Amygdala (tissue), 56 donors: ENCODE measurements at regions not wholly inside any gene's neighbourhood (a gene's known extent, or its start where the extent isn't known, plus 50 kb on each side); places are given as distances from the start of the nearest gene placed in this dataset.

Experiments used
- DNase-seq, 56 donors: peaks; one replicate each; lab custom pipeline; 2025; lab: John Stamatoyannopoulos, UW

DNA sequence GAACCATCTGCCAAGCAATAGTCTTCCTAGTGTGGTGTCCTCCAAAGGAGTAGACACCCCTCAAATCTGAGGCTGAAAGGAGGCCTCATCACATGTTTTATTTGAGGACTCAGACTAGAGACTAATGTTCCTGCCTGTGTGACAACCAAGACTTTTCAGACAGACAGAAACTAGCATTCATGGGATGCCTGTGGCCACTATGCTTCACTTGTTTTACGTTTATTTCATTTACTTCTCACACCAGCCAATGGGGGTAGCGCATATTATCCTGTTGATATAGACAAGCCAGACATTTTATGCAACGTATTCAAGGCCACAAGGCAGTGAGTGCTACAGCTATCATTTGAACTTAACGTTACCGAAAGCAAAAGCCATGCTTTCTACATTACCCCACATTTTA is 391.7 kb upstream of the HTR2A start:
- DNase-seq: no peak

DNA sequence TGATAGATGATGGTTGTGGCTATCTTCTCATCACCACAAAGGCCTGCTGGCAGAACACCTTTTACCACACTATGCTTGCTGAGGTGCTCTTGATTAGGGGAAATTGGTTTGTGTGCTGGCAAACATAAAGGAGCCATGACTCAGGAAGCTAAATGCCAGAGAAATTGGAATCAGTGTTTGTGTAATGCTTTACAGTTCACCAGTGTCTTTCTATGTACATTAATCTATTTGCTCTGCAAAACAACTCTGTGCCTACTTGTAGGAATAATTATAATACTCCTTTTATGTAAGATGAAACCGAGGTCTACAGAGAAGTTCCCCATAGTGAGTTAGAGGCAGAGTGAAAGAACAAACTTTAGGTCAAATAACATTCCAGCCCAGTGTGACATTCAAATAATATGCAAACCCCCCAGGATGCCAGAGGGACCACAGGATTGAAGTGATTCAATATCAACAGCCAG is 390.5 kb upstream of the HTR2A start:
- DNase-seq: no peak

DNA sequence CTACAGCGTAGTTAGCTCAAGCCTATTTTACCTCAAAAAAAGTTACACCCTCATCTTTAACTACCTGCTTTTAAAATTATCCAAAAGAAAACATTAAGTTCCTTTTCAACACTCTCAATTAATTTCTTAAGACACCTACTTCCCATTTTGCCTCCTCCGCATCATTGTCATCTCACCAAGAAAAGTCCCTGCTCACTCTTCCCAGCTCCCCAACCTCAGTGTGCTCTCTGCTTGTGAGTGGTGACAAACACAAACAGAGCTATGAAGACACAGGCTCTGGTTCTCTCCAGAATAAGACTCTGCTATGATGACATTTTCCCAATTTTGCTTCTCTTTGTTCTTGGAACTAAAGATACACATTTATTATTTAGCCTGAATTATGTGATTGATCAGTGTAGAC is 385.1 kb upstream of the HTR2A start:
- DNase-seq: no peak

DNA sequence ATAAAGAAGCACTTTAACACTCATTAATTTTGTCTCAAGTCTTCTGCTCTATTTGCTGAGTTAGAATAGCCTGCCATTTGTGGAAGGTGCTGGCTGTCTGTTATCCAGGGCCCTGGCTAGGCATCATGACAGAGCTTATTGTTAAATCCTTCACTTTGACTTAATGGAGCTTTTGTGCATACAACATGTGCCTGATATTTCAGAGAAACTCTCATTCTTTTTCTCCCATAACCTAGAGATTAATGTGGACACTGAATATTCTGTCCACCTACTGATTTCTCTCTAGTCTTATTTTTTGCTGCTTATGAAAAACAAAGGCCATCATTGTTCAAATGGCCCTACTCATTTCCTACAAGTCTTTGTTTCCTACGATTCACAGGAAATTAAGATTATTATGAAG is 383.1 kb upstream of the HTR2A start:
- DNase-seq: no peak

DNA sequence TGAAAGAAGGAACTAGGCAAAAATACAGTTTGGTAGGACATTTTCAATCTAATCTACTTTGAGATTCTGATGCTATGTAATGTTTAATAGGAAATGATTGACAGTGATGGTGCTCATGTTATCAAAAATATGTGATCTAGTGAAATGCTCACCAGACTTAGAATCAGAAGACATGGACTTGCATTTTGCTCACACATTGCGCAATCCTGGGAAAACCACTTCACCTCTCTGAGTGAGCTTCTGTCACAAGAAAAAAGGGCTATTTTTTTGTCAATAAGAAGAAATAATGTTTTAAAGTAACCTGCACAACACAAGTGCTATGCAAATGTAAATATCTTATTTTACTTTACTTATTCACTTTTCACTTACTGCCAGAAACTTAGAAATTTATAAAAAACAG is 380.9 kb upstream of the HTR2A start:
- no peak for DNase-seq

DNA sequence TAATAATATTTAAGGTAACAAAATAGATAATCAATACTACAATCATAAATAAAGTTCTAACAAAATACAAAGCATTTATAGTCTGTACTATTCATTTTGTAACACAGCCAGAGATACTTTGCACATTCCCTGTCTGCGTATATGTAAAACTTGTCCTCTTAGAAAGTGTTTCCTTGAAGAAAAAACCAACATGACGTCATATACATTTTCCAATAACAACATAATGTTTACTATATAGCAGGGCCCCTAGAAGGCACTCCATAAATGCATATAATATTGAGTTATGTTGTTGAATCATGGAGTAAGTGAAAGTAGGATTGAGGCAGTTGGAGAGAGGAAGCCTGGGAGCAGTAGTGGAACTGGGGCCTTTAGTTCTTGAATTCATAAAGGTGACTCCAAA is 371.4 kb upstream of the HTR2A start:
- no peak for DNase-seq

DNA sequence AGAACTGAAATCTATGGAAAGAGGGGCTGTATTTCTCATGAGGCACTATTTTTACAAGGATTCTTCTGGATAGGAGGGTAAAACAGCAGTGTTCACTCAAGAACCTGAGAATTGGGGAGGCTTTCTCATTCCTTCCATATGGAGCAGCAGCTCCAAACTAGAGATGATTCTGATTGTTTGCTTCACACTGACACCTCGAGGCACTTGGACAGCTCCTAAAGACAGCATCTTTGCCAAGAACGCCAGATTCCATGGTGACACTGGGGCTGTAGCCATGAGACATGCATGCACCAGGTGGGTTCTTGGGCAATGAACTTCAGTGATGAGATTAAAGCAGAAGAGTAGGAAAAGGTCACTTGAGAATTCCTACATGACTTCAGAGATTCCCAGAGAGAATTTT is 361.5 kb upstream of the HTR2A start:
- no peak for DNase-seq

DNA sequence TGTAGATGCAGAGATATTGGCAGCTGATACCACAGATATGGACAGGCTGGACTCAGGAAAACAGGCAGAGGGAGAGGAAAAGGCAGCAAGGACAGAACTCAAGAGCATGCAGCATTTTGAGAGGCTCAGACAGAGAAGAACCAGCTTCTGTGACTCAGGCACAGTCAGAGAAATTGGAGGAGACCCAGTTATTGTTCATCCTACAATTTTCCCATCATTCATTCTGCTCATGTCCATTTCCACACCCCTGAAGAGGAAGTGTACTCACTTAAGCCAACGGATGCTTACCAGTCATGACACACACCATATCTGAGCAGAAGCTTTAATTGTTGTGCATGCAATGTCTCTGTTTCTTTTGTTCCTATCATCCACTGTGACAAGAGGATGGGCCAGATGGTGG is 359.8 kb upstream of the HTR2A start:
- no peak for DNase-seq

DNA sequence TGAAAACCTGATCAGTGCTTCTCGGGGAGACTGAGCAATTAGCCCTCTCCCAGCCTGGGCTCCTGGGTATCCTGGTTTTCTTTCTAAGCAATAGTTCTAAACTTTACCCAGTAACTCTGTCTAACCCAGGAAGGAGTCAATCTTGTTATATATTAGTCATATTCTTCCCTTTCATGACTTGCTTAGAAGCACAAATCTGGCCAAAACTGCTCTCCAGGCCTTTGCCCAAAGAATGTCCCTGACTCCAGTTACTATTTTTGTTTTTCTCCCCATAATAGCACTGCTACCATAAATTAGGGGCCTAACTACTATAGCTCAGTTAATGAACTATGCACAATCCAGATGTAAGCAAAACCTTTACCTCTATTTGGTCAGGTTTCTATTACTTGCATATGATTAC is 355.8 kb upstream of the HTR2A start:
- DNase-seq: no peak

DNA sequence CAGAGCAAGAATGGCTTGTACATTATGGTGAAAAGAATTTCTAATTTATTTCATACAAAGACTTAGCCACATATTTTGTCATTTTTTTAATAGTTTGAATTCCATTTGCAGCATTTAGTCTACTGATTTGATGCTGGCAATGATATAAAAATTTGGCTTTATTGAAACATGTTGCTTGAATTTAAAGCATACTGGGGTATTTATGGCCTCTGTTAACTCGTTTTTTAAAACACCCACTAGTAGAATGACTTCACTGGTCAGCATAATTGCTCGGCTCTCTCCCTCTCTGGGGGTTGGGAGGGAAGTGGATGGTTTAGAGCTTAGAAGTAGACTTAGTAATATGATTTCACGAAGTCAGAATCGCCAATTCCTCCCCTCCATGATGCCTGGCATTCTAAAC is 354.9 kb upstream of the HTR2A start:
- no peak for DNase-seq

DNA sequence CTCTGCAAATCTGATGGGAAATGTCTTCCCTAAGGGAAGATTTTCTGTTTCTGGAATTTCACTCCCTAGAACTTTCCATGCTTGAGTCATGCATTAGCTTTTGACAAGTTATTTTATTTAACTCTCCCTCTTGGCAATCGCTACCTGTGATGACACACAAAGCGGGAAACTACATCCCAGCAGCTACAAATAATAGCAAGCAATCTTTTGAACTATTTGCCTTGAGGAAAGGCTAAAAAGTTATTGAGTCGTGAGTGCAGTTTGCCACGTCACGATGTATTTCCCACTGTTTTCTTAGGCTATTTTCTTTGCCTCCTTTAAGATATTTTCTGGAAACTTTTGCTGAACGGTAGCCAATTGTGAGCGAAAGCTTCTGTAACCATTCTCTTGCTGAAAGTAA is 353.3 kb upstream of the HTR2A start:
- DNase-seq: no peak

DNA sequence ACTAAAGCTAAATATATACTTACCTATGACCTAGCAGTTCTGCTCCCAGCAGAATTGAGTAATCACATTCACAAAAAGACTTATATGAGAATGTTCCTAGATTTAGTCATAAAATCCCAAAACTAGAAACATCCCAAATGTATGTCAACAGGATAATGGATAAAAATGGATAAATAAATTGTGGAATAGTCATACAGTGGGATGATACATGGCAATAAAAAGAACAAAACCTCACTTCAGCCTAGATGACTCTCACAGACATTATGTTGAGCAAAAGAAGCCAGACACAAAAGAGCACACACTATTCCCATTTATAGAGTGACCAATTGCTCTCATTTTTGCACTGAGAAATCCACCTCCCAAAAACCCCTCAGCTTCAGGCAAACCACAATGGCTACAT is 352.4 kb upstream of the HTR2A start:
- no peak for DNase-seq

DNA sequence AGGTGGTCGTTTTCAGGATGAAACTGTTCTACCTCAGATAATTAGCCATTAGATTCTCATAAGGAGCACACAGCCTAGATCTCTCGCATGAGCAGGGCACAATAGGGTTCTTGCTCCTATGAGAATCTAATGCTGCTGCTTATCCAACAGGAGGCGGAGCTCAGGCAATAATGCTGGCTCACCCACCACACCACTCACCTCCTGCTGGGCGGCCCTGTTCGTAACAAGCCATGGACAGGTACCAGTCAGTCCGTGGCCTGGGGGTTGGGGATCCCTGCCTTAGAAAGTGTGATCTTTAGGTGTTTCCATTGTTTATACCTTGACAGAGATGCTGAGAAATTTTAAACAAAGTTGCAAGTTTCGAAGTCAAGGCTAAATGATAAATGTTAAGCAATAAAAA is 344.6 kb upstream of the HTR2A start:
- no peak for DNase-seq

DNA sequence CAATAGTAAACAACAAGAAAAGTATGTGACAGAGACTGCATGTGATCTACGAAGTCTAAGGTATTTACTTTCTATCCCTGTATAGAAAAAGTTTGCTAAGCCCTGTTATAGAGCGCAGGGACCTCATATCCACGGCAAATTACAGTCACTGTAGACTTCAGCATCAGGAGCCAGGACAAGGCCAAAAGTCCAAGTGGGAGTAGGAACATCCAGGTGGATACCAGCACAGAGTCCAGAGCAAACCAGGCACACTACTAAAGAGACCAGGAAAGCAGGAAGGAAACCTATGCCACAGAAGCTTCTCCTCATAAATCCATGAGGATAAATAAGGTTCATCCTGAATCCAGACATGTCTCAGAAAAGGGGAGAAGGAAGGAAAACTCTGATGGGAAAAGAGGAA is 342.2 kb upstream of the HTR2A start:
- no peak for DNase-seq

DNA sequence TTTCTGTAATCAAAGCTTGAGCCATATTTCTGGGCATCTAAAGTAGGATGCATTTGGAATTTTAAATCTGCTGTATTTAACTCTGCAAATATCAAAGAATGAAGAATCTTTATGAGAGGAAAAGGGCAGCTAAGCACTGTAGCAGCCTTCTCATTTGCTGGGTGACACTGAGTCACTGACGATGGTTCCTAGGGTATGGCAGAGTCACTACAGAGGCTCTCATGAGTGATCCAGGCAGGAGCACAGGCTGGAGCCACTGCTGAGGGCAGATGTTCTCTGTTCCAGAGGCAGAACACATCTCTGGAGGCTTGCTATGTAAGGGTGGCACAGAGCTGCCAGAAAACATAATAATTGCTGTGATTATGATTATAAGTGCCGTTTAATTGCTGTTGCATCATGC is 340.7 kb upstream of the HTR2A start:
- no peak for DNase-seq

DNA sequence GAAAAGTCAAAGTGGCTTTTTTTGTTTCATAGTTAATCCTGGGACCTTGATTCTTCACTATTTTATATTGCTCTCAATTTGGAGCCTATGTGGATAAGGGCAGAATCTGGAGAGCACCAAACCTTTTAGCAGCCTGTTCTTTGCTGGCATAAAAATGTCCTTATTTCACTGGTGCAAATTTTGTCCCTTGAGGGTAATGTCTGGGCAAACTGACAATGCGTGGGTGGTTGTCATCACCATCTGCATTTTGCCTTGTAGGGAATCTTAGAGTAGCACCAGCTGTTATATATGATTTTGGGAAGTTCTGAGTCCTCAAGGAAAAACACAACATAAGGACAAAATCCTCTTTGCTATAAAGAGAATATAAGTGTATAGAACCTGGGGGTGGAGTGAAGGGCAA is 336.9 kb upstream of the HTR2A start:
- peak in 6 of 56 donors; percentile 0 to 7 (median 2) for DNase-seq

DNA sequence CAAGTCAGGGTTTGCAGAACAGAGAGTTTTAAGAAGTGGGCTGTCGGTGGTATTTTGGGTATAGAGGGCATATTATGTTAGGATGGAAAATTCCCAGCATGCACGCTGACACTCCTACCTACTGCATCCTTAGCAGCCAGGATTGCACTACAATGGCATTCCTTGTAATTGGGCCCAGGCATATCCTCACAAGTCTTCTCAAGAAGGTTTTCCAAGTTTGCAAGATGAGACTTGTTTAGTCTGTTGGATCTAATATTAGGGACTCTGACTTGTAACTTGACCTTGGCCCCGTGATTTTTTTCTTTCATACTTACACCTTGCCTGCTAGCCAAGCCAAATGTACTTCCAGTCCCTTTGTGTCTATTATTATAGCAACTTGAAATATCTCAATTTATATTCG is 335.7 kb upstream of the HTR2A start:
- no peak for DNase-seq

DNA sequence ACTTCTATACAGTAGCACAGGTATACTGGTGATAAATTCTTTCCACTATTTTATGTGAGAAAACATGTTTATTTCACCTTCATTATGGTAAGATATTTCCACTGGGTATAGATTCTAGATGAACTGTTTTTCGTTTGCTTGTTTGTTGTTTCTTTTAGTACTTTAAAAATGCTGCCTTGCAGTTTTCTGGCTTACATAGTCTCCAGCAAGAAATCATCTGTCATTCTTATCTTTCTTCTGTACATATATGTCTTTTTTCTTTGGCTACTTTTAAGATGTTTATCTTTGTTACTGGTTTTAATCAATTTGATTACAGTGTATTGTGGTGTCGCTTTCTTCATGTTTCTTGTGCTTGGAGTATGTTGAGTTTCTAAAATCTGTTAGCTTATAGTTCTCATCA is 333.3 kb upstream of the HTR2A start:
- no peak for DNase-seq

DNA sequence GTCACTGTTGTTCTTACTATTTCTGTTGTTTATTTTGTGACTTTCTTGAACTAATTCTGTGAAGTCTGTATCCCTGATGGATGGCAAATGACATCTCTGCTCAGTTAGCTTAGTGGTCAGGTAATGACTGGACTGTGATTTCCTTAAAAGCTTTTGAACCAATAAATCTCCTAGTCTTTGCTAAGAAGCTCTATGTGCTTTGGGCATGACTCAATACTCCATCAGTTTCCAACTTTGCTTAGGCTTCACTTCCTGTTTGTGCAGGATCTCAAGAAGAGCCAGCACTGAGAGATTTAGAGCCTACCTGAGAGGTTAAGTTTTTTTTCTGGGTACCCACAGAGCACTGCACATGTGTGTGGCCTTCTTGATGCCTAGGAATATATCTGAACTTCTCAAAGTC is 329.7 kb upstream of the HTR2A start:
- DNase-seq: no peak

DNA sequence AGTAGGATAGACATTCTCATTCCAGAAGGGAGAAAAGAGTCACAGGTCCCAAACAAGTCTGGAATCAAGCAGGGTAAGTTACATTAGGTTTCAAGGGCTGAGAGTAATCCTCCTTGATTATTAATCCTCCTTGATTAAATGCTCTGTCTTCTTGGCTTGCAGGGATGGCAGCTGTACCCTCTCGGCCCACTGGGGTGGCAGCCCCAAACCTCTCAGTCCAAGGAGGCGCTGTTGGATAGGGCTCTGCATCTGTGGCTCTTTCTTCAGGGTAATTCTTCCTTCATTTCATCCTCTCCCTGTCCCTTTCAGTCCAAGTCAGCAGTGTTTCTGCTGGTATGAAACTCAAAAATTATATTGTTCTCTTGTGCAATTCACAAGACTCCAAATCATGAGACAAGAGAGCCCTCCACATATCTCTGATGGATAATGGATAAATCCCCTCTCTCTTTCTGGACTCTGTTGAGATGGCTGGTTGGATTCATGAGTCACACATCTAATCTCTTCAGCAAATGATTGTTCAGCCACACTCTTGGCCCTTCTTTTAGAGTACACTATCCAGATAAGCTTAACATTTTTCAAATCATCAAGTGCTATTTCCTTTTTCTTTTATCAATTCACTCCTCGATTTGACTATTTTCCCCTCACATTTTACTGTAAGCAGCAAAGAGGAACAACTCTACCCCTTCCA is 323.7 kb upstream of the HTR2A start:
- no peak for DNase-seq

DNA sequence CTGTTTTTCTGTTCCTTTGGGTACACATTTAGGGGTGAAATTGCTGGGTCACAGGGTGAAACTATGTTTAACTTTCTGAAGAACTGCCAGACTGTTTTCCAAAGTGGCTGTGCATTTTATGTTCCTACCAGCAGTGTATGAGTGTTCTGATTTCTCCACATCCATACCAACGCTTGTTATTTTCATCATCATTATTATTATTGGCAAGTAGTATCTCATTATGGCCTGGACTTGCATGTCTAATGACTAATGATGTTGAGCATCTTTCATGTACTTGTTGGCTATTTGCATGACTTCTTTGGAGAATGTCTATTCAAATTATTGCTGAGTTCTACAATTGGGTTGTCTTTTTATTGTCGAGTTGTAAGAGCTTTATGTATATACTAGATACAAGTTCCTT is 321.8 kb upstream of the HTR2A start:
- DNase-seq: no peak

DNA sequence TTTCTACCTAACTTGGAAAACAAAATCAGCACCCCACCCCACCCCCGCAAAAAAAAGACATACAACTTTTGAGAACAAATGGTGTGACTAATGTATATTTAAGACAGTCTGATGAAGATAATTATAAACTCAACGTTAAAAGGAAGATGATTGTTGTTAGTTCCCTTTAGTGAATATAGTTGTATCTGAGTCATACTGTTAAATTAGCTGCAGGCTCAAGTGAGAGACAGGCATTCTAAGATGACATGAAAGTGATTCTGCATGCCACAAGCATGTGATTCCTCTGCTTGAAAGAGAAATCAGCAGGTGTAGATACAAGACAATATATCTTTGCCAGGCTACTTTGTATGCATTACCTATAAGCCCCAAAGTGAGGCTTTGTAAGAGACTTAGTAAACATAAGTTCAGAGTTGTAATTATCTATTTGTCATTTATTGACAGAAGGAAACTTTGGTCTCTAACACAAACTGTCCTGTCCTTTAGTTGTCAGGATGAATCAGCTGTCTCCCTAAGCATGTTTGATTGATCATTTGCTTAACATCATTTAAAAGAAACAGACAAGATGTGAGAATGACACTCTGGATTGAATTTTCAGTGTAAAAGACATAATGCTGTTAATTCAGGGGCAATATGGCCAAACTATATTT is 319.4 kb upstream of the HTR2A start:
- DNase-seq: no peak

DNA sequence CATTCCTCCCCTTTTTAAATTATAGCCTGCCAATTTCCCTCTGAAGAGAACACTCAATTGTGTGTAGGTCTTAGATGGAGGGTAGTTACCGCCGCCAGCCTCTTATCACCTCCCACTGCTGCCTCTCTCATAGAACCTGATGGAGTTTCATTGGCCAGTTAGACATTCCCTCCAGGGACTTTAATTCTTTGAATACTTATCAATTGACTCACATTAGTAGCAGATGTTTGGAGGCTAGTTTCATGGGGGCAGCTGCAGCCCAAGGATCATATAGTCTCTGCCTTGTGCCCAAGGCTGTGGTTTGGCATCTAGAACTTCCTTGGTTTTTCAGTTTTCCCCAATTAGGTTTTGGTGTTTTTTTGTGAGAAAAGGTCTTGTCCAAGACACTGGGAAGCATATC is 318.9 kb upstream of the HTR2A start:
- DNase-seq: no peak
